ENCODE measurements at regions not wholly inside any gene's neighbourhood (a gene's known extent, or its start where the extent isn't known, plus 50 kb on each side); places are given as distances from the start of the nearest gene placed in this dataset.

DNA sequence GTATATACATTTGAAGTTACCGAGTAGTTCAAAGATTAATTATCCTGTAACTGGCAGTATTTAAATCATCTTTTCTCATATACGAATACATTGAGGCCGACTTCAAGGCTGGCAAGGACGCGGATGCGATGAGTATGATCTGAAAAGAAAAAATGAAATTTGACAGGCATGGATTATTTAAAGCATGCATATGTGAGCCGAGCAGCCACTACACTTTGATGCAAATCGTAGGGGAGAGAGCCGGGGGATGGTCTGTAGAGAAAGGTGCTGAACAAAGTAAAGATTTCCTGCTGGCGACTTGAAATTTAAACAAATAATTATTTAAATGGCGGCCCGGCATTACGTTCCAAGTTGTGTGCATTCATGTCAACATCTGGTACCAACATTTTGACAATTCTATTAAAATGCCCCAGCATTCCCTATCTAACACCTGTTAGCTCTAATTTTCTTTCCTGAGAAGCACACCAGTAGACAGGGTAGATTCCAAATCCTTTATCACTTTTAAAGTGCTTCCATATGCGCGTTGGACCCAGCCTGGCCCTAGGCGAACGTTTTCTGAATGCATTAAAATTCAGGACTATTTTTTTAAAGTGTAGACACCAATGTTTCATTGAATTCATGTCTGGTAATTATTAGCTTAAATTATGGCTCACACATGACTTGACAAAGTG is 188.7 kb downstream of the EMX2 start:
- Histone ChIP-seq H3K9me3 (replicated peaks; ENCODE audit: control insufficient read depth, insufficient read depth, low read length) (no peaks in the 10 kb centered on the region), H3K4me3 (replicated peaks in 1 of 3; ENCODE audit: insufficient read depth in 1 of 3, low read depth in 1 of 3, low read length in 3 of 3) (no peak overlapping the region), H4K20me1 (replicated peaks; ENCODE audit: control insufficient read depth, extremely low read depth, insufficient read depth, low read length) (no peaks in the 10 kb centered on the region), H3K4me2 (ENCODE audit: insufficient read depth, low read length) (no peak overlapping the region), H3K36me3 (ENCODE audit: control insufficient read depth in 2 of 2, extremely low read depth in 1 of 2, insufficient read depth in 2 of 2, low read length in 2 of 2) (no peaks in the 10 kb centered on the region), H3K9me1 (replicated peaks; ENCODE audit: control insufficient read depth, extremely low read depth, insufficient read depth, low read length) (no peaks in the 10 kb centered on the region), H3K4me1 (ENCODE audit: control insufficient read depth, extremely low read depth, insufficient read depth, low read length) (no peaks in the 10 kb centered on the region), H3K27ac (ENCODE audit: insufficient read depth, low read depth, low read length) (no peak overlapping the region), H3K79me2 (ENCODE audit: control insufficient read depth, insufficient read depth, low read length) (no peaks in the 10 kb centered on the region), H3K9ac (replicated peaks; ENCODE audit: extremely low read depth, insufficient read depth, low read length) (no peak overlapping the region), H3K27me3 (ENCODE audit: control insufficient read depth in 2 of 2, insufficient read depth in 2 of 2, low read length in 2 of 2) (peaks cover 10% of the 10 kb centered on the region in 2 experiments), H2AFZ (ENCODE audit: low read depth, low read length) (no peak overlapping the region)
- DNase-seq (ENCODE audit: low read depth, low spot score) (no peak), FAIRE-seq (no peak)
- POLR2A ChIA-PET = no interaction called here
- TF ChIP-seq EZH2 (IDR thresholded peaks at IDR 0.05; ENCODE audit: borderline replicate concordance, low read depth, low read length, severe bottlenecking) (no peak), FOS (IDR thresholded peaks at IDR 0.05; ENCODE audit: borderline replicate concordance, insufficient read depth, low read length) (no peak), MYC (IDR thresholded peaks at IDR 0.05; ENCODE audit: low read depth, low read length) (no peak), GATA2 (IDR thresholded peaks at IDR 0.05; ENCODE audit: insufficient read depth, insufficient read length, low read depth, low read length) (no peak), JUN (IDR thresholded peaks at IDR 0.05; ENCODE audit: borderline replicate concordance, insufficient read depth, insufficient read length, low read depth) (no peak), POLR2AphosphoS5 (IDR thresholded peaks at IDR 0.05; ENCODE audit: insufficient read depth, low read depth, low read length) (no peak), POLR2A (IDR thresholded peaks at IDR 0.05; ENCODE audit: low read depth, low read length) (no peak)
- TF ChIP-seq, protein P1, sequence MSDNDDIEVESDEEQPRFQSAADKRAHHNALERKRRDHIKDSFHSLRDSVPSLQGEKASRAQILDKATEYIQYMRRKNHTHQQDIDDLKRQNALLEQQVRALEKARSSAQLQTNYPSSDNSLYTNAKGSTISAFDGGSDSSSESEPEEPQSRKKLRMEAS (IDR thresholded peaks at IDR 0.05; ENCODE audit: insufficient read depth, insufficient read length) = no peak
- TF ChIP-seq, protein P2, sequence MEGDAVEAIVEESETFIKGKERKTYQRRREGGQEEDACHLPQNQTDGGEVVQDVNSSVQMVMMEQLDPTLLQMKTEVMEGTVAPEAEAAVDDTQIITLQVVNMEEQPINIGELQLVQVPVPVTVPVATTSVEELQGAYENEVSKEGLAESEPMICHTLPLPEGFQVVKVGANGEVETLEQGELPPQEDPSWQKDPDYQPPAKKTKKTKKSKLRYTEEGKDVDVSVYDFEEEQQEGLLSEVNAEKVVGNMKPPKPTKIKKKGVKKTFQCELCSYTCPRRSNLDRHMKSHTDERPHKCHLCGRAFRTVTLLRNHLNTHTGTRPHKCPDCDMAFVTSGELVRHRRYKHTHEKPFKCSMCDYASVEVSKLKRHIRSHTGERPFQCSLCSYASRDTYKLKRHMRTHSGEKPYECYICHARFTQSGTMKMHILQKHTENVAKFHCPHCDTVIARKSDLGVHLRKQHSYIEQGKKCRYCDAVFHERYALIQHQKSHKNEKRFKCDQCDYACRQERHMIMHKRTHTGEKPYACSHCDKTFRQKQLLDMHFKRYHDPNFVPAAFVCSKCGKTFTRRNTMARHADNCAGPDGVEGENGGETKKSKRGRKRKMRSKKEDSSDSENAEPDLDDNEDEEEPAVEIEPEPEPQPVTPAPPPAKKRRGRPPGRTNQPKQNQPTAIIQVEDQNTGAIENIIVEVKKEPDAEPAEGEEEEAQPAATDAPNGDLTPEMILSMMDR (IDR thresholded peaks at IDR 0.05; ENCODE audit: extremely low read depth in 1 of 2, insufficient read depth in 1 of 2, low read depth in 1 of 2, low read length in 2 of 2) = no peak
- no TSS peak for BruUV-seq (replicated peaks)
- intact Hi-C loops (cut with micrococcal nuclease) = loop anchor here (10.0 kb wide), 1 partner anchor 236 kb away; no protein-coding TSS in a partner anchor
- CTCF ChIA-PET = no interaction called here
- dilution Hi-C loops (cut with MboI; ENCODE audit: extremely low pct_ligation_motif_present, low sequenced_read_pairs) = no loop called here

Data from endothelial cell of umbilical vein (primary cell).